Transverse colon (tissue), 4 donors: ENCODE measurements at regions not wholly inside any gene's neighbourhood (a gene's known extent, or its start where the extent isn't known, plus 50 kb on each side); places are given as distances from the start of the nearest gene placed in this dataset.

ENCODE experiments used
- DNase-seq: peaks from one replicate; pipeline ENCODE4 v3.0.0-alpha.2; 2019
- H3K27ac ChIP-seq, 4 donors: fragments of 200-600 bp; sonication (generic); 2 replicates each; pipeline ENCODE4 v1.5.1; 2016 to 2018; ENCODE audit warnings: inconsistent platforms in 4 of 4
- H3K27me3 ChIP-seq: fragments of 200-600 bp; sonication (generic); 2 replicates; pipeline ENCODE4 v1.5.1; 2017; ENCODE audit warnings: inconsistent platforms
- H3K36me3 ChIP-seq, 4 donors: fragments of 200-600 bp; sonication (generic); 2 replicates each; pipeline ENCODE4 v1.5.1; 2017 to 2019; ENCODE audit warnings: inconsistent platforms in 4 of 4
- H3K4me1 ChIP-seq, 4 donors: fragments of 200-600 bp; sonication (generic); 2 replicates each; pipeline ENCODE4 v1.5.1; 2017 to 2020; ENCODE audit warnings: inconsistent platforms in 4 of 4
- H3K4me3 ChIP-seq, 4 donors: fragments of 200-600 bp; sonication (generic); 1 replicate in 1 of 4; 2 replicates in 3 of 4; pipeline versions ENCODE4 v1.5.1 to v1.6.1; 2017 to 2019; ENCODE audit warnings: inconsistent platforms in 4 of 4
- H3K9me3 ChIP-seq, 2 donors: fragments of 200-600 bp; sonication (generic); 2 replicates each; pipeline ENCODE4 v1.5.1; 2017 to 2019; ENCODE audit warnings: inconsistent platforms in 2 of 2
- EP300 ChIP-seq: sonication (generic); formaldehyde crosslinking; IDR thresholded peaks from one replicate; pipeline ENCODE4 v1.6.1; 2017; ENCODE audit warnings: antibody characterized with exemption, low read depth
- POLR2A ChIP-seq: fragments of 450-650 bp; IDR thresholded peaks from one replicate; pipeline ENCODE4 v1.6.1; 2016; ENCODE audit warnings: antibody characterized with exemption, mild to moderate bottlenecking, moderate library complexity
- POLR2AphosphoS5 ChIP-seq, 3 donors: sonication (generic); formaldehyde crosslinking; IDR thresholded peaks; one replicate each; pipeline ENCODE4 v1.6.1; 2016; ENCODE audit warnings: antibody characterized with exemption in 3 of 3
- WGBS, 2 donors: methylation state at CpG; one replicate each; pipeline ENCODE4 v1.1.5; 2018; ENCODE audit warnings: low coverage in 1 of 2; 5-methylcytosine and 5-hydroxymethylcytosine counted together
- in situ Hi-C, 4 donors: fragments of 200-750 bp; cut with MboI; loops; one replicate each; pipeline versions ENCODE4 v1.15.0 to v1.15.1; 2017; ENCODE audit warnings: low sequenced_read_pairs in 3 of 4, low pct_ligation_motif_present in 1 of 4, low pct_unique_long_range_greater_than_20kb in 1 of 4
- intact Hi-C: fragments of 100-400 bp; cut with DNase I; formaldehyde crosslinking; loops from one replicate; pipeline ENCODE4 v1.15.1; 2023; ENCODE audit warnings: low total_unique reads
- TF ChIP-seq, protein P1 (sequence below), 5 experiments: fragments of 200-600 bp in 3 of 5; fragments of 450-650 bp in 2 of 5; sonication (generic) in 3 of 5; IDR thresholded peaks; 1 replicate in 2 of 5; 2 replicates in 3 of 5; pipeline ENCODE4 v1.5.1; 2016 to 2017; ENCODE audit warnings: antibody characterized with exemption in 5 of 5, inconsistent platforms in 3 of 5, mild to moderate bottlenecking in 2 of 5, moderate library complexity in 1 of 5

DNA sequence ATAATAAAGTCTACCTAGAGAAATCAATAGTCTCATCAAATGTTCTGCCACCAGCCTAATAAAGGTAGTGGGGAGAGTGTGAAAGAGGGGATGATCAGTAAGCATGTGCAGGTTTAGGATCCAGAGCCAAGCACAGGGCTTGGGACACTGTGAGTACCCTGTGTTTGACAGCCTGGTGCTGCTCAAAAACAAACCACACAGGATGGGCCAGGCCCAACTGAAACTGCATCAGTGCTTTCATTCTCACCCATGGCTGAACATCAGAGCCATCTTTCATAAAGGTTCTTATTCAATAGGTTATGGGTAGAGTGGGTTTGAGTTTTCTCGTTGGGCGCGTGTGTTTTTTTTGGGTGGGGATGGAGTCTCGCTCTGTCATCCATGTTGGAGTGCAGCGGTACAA, 87.3 kb upstream of the NHSL1 start:
- Histone ChIP-seq H3K4me3 (no peak overlapping the region), H3K9me3 (no peaks in the 10 kb centered on the region), H3K27me3 (no peaks in the 10 kb centered on the region), H3K27ac (no peak overlapping the region), H3K36me3 (no peaks in the 10 kb centered on the region), H3K4me1 (peaks cover 0 to 10% (median 0%) of the 10 kb centered on the region in 4 donors)
- TF ChIP-seq, protein P1, sequence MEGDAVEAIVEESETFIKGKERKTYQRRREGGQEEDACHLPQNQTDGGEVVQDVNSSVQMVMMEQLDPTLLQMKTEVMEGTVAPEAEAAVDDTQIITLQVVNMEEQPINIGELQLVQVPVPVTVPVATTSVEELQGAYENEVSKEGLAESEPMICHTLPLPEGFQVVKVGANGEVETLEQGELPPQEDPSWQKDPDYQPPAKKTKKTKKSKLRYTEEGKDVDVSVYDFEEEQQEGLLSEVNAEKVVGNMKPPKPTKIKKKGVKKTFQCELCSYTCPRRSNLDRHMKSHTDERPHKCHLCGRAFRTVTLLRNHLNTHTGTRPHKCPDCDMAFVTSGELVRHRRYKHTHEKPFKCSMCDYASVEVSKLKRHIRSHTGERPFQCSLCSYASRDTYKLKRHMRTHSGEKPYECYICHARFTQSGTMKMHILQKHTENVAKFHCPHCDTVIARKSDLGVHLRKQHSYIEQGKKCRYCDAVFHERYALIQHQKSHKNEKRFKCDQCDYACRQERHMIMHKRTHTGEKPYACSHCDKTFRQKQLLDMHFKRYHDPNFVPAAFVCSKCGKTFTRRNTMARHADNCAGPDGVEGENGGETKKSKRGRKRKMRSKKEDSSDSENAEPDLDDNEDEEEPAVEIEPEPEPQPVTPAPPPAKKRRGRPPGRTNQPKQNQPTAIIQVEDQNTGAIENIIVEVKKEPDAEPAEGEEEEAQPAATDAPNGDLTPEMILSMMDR (IDR thresholded peaks at IDR 0.05), result no peak
- TF ChIP-seq EP300, result no peak
- no peak for TF ChIP-seq POLR2A
- TF ChIP-seq POLR2AphosphoS5 (IDR thresholded peaks at IDR 0.05), result no peak
- intact Hi-C loops, result loop anchor here (10.0 kb wide), 1 partner anchor 178 kb away; no protein-coding TSS in a partner anchor
- WGBS, 2 donors, result 91 to 100% methylated on average over 2 to 5 of the region's 5 CpGs
- in situ Hi-C loops, result loop anchor here (5.0 to 25.0 kb wide), 4 partner anchors 149 to 474 kb away; partner anchors contain the start of genes PERP (in 3 of the 4) and CCDC28A (in 1 of the 4)
- no peak for DNase-seq

DNA sequence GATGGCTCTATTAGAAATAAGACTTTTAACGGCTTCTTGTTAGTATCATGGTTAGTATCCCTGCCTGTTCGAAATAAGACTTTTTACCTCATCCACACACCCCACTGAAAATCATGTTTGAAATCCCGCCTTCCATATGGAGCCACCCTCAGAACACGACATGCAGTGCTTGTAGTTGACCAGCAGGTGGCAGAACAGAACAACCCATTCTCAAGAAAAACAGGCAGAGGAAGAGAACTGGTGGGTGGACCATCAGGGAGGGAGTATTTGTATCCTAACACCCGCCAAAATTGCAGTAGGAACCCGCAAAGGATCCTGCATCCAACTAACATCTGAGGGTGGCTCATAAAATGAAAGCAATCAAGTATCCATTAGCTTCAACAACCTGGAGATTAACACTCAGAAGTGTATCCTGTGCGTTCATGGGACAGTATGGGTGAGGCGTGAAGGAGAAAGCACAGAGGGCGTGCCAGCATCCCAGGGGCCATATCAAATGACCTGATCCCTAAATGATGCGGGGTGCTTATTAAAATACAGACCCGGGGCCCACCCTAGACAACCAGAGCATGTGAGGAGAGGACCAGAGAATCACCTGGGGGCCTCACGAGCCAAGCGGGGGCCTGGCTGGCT, 89.6 kb upstream of the NHSL1 start:
- H3K4me3 ChIP-seq, result no peak overlapping the region
- TF ChIP-seq, protein P1 (IDR thresholded peaks at IDR 0.05), result peak; percentile 86 to 91 (median 90)
- TF ChIP-seq POLR2AphosphoS5 (IDR thresholded peaks at IDR 0.05) (no peak), EP300 (no peak), POLR2A (no peak)
- no peaks in the 10 kb centered on the region for H3K36me3 ChIP-seq
- in situ Hi-C loops (loop anchor here (5.0 to 25.0 kb wide), 4 partner anchors 152 to 477 kb away; partner anchors contain the start of genes PERP (in 3 of the 4) and CCDC28A (in 1 of the 4)), intact Hi-C loops (loop anchor here (10.0 kb wide), 1 partner anchor 176 kb away; no protein-coding TSS in a partner anchor)
- WGBS, 2 donors, result 40 to 50% methylated on average over 1 to 13 of the region's 13 CpGs
- no peaks in the 10 kb centered on the region for H3K27me3 ChIP-seq
- H3K4me1 ChIP-seq, result peaks cover 3 to 29% (median 12%) of the 10 kb centered on the region in 4 donors
- H3K9me3 ChIP-seq, result no peaks in the 10 kb centered on the region
- H3K27ac ChIP-seq, result no peak overlapping the region
- peak; percentile 52 for DNase-seq

DNA sequence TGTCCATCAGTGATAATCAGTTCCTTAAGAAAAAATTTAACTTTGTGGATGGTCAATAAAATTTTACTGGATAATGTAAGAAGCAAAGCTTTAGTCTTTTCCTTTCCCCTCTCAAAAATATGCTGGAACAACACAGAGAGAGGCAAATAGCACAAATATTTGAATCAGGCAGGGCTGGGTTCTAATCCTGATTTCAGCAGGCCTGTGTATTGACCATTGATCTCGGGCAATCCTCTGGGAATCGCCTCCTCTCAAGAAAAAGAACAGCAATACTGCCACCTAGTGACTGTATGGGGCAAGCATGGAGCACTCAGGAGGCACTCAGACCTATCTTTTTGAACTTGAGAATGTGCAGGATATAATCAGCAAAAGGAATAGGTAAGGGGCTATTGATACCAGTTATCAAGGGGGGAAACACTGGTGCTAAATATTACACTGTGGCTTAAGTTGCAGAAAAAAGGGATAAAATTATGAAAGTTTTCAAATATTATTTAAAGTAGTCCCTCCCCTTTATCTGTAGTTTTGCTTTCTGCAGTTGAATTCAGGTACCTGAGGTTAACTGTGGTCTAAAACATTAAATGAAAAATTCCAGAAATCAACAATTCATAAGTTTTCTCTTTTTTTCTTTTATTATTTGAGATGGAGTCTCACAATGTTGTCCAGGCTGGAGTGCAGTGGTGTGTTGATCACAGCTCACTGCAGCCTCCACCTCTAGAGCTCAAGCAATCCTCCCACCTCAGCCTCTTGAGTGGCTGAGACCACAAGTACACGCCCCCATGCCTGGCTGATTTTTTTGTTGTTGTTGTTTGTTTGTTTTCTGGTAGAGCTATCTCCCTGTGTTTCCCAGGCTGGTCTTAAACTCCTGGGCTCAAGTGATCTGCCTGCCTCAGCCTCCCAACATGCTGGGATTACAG, 91.8 kb upstream of the NHSL1 start:
- Histone ChIP-seq H3K4me1 (peaks cover 3 to 33% (median 16%) of the 10 kb centered on the region in 4 donors), H3K27ac (no peak overlapping the region), H3K9me3 (no peaks in the 10 kb centered on the region), H3K27me3 (no peaks in the 10 kb centered on the region), H3K36me3 (no peaks in the 10 kb centered on the region), H3K4me3 (no peak overlapping the region)
- intact Hi-C loops (loop anchor here (5.0 kb wide), 2 partner anchors 164 to 474 kb away; no protein-coding TSS in a partner anchor), in situ Hi-C loops (loop anchor here (5.0 to 25.0 kb wide), 5 partner anchors 154 to 479 kb away; partner anchors contain the start of gene PERP (in 3 of the 4))
- peak; percentile 74 for DNase-seq
- TF ChIP-seq, protein P1 (IDR thresholded peaks at IDR 0.05), result peak; percentile 72 to 86 (median 80)
- no peak for TF ChIP-seq POLR2A
- TF ChIP-seq POLR2AphosphoS5 (IDR thresholded peaks at IDR 0.05), result no peak
- TF ChIP-seq EP300, result no peak
- WGBS, 2 donors, result 7 to 15% methylated on average over 2 to 3 of the region's 3 CpGs

DNA sequence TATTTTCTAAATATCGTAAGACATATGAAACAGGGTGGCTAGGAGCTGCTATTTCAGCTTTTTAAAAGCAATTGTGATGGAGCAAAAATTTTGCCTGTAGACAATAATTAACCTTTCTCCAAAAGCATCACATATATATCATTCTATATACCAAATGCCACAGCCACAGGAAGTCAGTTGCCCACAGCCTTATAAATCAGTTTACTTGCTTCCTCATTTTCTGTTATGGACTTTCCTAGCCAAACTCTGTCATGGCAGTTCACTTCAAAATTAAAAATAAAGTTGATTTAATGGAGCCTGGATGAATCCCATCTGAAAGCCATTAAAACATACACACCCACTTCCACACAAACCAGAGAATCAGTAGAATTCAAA, 93.4 kb upstream of the NHSL1 start:
- TF ChIP-seq, protein P1 (IDR thresholded peaks at IDR 0.05), result no peak
- TF ChIP-seq POLR2A (no peak), EP300 (no peak), POLR2AphosphoS5 (IDR thresholded peaks at IDR 0.05) (no peak)
- WGBS, 2 donors, result 75 to 84% methylated on average over 1 of the region's 1 CpG
- Histone ChIP-seq H3K27ac (peak overlapping the region; percentile 3 to 73 (median 56)), H3K9me3 (no peaks in the 10 kb centered on the region), H3K4me1 (peaks cover 3 to 33% (median 16%) of the 10 kb centered on the region in 4 donors), H3K36me3 (no peaks in the 10 kb centered on the region), H3K4me3 (no peak overlapping the region), H3K27me3 (no peaks in the 10 kb centered on the region)
- in situ Hi-C loops (loop anchor here (5.0 to 25.0 kb wide), 5 partner anchors 155 to 480 kb away; partner anchors contain the start of gene PERP (in 3 of the 4)), intact Hi-C loops (loop anchor here (5.0 kb wide), 2 partner anchors 165 to 475 kb away; no protein-coding TSS in a partner anchor)
- no peak for DNase-seq
